ENCODE measurements at regions not wholly inside any gene's neighbourhood (a gene's known extent, or its start where the extent isn't known, plus 50 kb on each side); places are given as distances from the start of the nearest gene placed in this dataset.

- no peak for TF ChIP-seq CTCF (IDR thresholded peaks at IDR 0.05)
Measured at GRCh38 chr1:82445827-82446226, 645.1 kb downstream of the ADGRL2 start.

GRCh38 chr1:82445132-82445531, 644.4 kb downstream of the ADGRL2 start:
- WGBS, 2 donors, result 90 to 91% methylated on average over 3 of the region's 3 CpGs
- intact Hi-C loops (cut with DNase I), result no loop called here
- no peak for TF ChIP-seq CTCF (IDR thresholded peaks at IDR 0.05)
- no peaks in the 10 kb centered on the region for H3K27me3 ChIP-seq
- no peaks in the 10 kb centered on the region for H3K4me1 ChIP-seq
- H3K4me3 ChIP-seq, result no peak overlapping the region
- no peak overlapping the region for H3K27ac ChIP-seq
- no peak for ATAC-seq
- H3K9me3 ChIP-seq, result no peaks in the 10 kb centered on the region
- DNase-seq, result no peak
- no peaks in the 10 kb centered on the region for H3K36me3 ChIP-seq

More at GRCh38 chr1:82445827-82446226, 645.1 kb downstream of the ADGRL2 start:
- Histone ChIP-seq H3K4me1 (no peaks in the 10 kb centered on the region), H3K27me3 (no peaks in the 10 kb centered on the region), H3K27ac (no peak overlapping the region), H3K4me3 (no peak overlapping the region), H3K36me3 (no peaks in the 10 kb centered on the region), H3K9me3 (peaks cover 0 to under 1% (median 0%) of the 10 kb centered on the region in 11 donors)
- WGBS, 2 donors, result 75 to 79% methylated on average over 3 of the region's 3 CpGs
- intact Hi-C loops (cut with DNase I), result no loop called here
- no peak for ATAC-seq
- no peak for DNase-seq

GRCh38 chr1:82441402-82441801, 640.7 kb downstream of the ADGRL2 start:
- TF ChIP-seq CTCF (IDR thresholded peaks at IDR 0.05), result no peak
- ATAC-seq (no peak), DNase-seq (no peak)
- Histone ChIP-seq H3K27ac (no peak overlapping the region), H3K9me3 (no peaks in the 10 kb centered on the region), H3K27me3 (no peaks in the 10 kb centered on the region), H3K36me3 (no peaks in the 10 kb centered on the region), H3K4me3 (no peak overlapping the region), H3K4me1 (no peaks in the 10 kb centered on the region)
- intact Hi-C loops (cut with DNase I), result no loop called here
- WGBS, 2 donors, result 76 to 79% methylated on average over 4 of the region's 4 CpGs

GRCh38 chr1:82423174-82423815, 622.6 kb downstream of the ADGRL2 start:
- H3K27ac ChIP-seq, result no peak overlapping the region
- H3K4me3 ChIP-seq, result no peak overlapping the region
- H3K36me3 ChIP-seq, result no peaks in the 10 kb centered on the region
- no peak for TF ChIP-seq CTCF (IDR thresholded peaks at IDR 0.05)
- no peaks in the 10 kb centered on the region for H3K9me3 ChIP-seq
- DNase-seq, result no peak
- no peaks in the 10 kb centered on the region for H3K27me3 ChIP-seq
- intact Hi-C loops (cut with DNase I), result no loop called here
- no peak for ATAC-seq
- H3K4me1 ChIP-seq, result no peaks in the 10 kb centered on the region
